ENCODE measurements at regions not wholly inside any gene's neighbourhood (a gene's known extent, or its start where the extent isn't known, plus 50 kb on each side); places are given as distances from the start of the nearest gene placed in this dataset.

DNA sequence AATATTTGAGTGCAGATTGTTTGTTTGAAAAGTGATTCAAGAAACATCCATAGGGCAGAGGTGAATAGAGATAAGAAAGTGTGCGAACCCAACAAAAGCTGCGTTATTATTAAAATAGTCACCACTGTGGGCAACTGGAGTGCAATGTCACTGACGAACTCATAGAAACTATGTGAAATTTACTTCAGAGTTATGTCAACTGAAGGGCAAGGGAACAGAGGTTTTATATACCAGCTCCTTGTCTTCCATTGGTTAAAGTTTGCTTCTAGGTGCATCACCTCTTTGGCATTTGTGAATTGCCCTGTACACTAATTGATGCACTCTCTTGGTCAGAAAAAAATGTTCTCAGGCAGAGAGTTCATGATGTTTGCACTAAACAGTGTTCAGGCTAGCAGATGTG, 110.5 kb upstream of the NYAP2 start:
- CTCF ChIA-PET: no interaction called here
- Histone ChIP-seq H3K27ac (ENCODE audit: insufficient read depth in 1 of 2, low read depth in 1 of 2, low read length in 2 of 2, poor library complexity in 1 of 2, severe bottlenecking in 2 of 2) (no peak overlapping the region), H3K27me3 (replicated peaks in 2 of 5; ENCODE audit: control insufficient read depth in 4 of 5, insufficient read depth in 5 of 5, low read length in 4 of 5) (peaks cover 0 to 2% (median 0%) of the 10 kb centered on the region in 5 experiments), H3K4me3 (ENCODE audit: control insufficient read depth in 1 of 7, extremely low read depth in 1 of 7, insufficient read depth in 4 of 7, low read depth in 2 of 7, low read length in 6 of 7) (no peak overlapping the region), H3K36me3 (ENCODE audit: control insufficient read depth in 4 of 4, insufficient read depth in 4 of 4, low read length in 3 of 4) (no peaks in the 10 kb centered on the region), H3K4me1 (ENCODE audit: control extremely low read depth in 1 of 4, control insufficient read depth in 4 of 4, insufficient read depth in 4 of 4, low read length in 3 of 4) (no peaks in the 10 kb centered on the region), H3K9me3 (ENCODE audit: control extremely low read depth in 1 of 5, control insufficient read depth in 4 of 5, insufficient read depth in 2 of 5, low read depth in 1 of 5, low read length in 4 of 5) (no peaks in the 10 kb centered on the region)
- no peak for DNase-seq
- 100% methylated on average over 3 of the region's 3 CpGs for WGBS (ENCODE audit: insufficient coverage)
- POLR2A ChIA-PET: no interaction called here

DNA sequence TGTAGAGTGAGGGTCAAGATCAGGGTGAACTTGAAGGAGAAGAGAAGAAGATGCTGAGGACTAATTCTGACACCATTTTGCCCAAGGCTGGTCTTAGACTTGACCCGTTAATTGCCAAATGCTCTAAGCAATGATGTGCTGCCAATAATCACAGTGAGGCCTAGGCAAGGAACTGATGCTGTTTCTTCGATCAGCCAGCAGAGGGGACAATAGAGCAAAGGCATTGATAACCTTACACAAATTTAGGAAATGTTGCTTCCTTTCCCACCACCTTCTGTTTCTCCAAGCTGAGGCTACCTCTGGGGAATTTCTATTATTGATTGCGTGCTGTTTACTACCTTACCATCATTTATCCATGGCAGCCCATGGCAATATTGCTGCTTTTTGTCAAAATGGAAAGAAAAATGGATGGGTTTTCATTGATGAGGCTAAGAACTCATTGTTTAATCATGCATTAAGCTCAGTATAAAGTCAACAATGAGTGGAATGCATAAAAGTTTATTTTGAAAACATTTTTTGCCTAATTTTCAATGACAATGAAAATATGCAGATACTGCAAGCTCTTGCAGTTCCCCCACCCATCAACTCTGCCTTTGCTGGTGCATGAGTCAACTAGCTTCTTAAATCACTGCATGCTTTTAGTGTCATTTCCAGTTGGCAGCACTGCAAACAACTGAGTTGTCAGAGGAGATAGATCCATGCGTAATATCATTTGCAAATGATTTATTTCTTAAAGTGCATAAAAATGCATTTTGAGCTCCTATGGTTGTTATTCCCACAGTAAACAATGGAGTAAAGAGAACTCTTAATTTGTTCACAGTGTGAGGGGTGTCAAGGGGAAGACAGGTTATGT, 116.4 kb upstream of the NYAP2 start:
- ChIA-PET CTCF (interaction anchor here (0.7 to 3.4 kb wide), 10 partner anchors 10 to 382 kb away, joined by 3 to 21 read pairs (median 4); no protein-coding TSS in a partner anchor), POLR2A (no interaction called here)
- Histone ChIP-seq H3K36me3 (ENCODE audit: control insufficient read depth in 4 of 4, insufficient read depth in 4 of 4, low read length in 3 of 4) (no peaks in the 10 kb centered on the region), H3K27ac (ENCODE audit: insufficient read depth in 1 of 2, low read depth in 1 of 2, low read length in 2 of 2, poor library complexity in 1 of 2, severe bottlenecking in 2 of 2) (no peak overlapping the region), H3K4me1 (ENCODE audit: control extremely low read depth in 1 of 4, control insufficient read depth in 4 of 4, insufficient read depth in 4 of 4, low read length in 3 of 4) (no peaks in the 10 kb centered on the region), H3K9me3 (ENCODE audit: control extremely low read depth in 1 of 5, control insufficient read depth in 4 of 5, insufficient read depth in 2 of 5, low read depth in 1 of 5, low read length in 4 of 5) (no peaks in the 10 kb centered on the region), H3K27me3 (replicated peaks in 2 of 5; ENCODE audit: control insufficient read depth in 4 of 5, insufficient read depth in 5 of 5, low read length in 4 of 5) (peaks cover 0 to 4% (median 0%) of the 10 kb centered on the region in 5 experiments), H3K4me3 (ENCODE audit: control insufficient read depth in 1 of 7, extremely low read depth in 1 of 7, insufficient read depth in 4 of 7, low read depth in 2 of 7, low read length in 6 of 7) (no peak overlapping the region)
- DNase-seq: peak; percentile 12 to 40 (median 34)
- 53% methylated on average over 3 of the region's 4 CpGs for WGBS (ENCODE audit: insufficient coverage)

- no peak overlapping the region for H3K4me3 ChIP-seq (ENCODE audit: control insufficient read depth in 1 of 7, extremely low read depth in 1 of 7, insufficient read depth in 4 of 7, low read depth in 2 of 7, low read length in 6 of 7)
- H3K9me3 ChIP-seq (ENCODE audit: control extremely low read depth in 1 of 5, control insufficient read depth in 4 of 5, insufficient read depth in 2 of 5, low read depth in 1 of 5, low read length in 4 of 5): peaks cover 0 to 3% (median 1%) of the 10 kb centered on the region in 5 experiments
- H3K27ac ChIP-seq (ENCODE audit: insufficient read depth in 1 of 2, low read depth in 1 of 2, low read length in 2 of 2, poor library complexity in 1 of 2, severe bottlenecking in 2 of 2): no peak overlapping the region
- H3K27me3 ChIP-seq (replicated peaks in 2 of 5; ENCODE audit: control insufficient read depth in 4 of 5, insufficient read depth in 5 of 5, low read length in 4 of 5): peaks cover 0 to 4% (median 0%) of the 10 kb centered on the region in 5 experiments
- 100% methylated on average over 3 of the region's 3 CpGs for WGBS (ENCODE audit: insufficient coverage)
- ChIA-PET POLR2A (no interaction called here), CTCF (no interaction called here)
- no peaks in the 10 kb centered on the region for H3K4me1 ChIP-seq (ENCODE audit: control extremely low read depth in 1 of 4, control insufficient read depth in 4 of 4, insufficient read depth in 4 of 4, low read length in 3 of 4)
- DNase-seq: no peak
- no peaks in the 10 kb centered on the region for H3K36me3 ChIP-seq (ENCODE audit: control insufficient read depth in 4 of 4, insufficient read depth in 4 of 4, low read length in 3 of 4)
Observed at GRCh38 chr2:225276207-225276606, 123.3 kb upstream of the NYAP2 start.

- Histone ChIP-seq H3K4me3 (ENCODE audit: control insufficient read depth in 1 of 7, extremely low read depth in 1 of 7, insufficient read depth in 4 of 7, low read depth in 2 of 7, low read length in 6 of 7) (no peak overlapping the region), H3K36me3 (ENCODE audit: control insufficient read depth in 4 of 4, insufficient read depth in 4 of 4, low read length in 3 of 4) (no peaks in the 10 kb centered on the region), H3K27ac (ENCODE audit: insufficient read depth in 1 of 2, low read depth in 1 of 2, low read length in 2 of 2, poor library complexity in 1 of 2, severe bottlenecking in 2 of 2) (no peak overlapping the region), H3K27me3 (replicated peaks in 2 of 5; ENCODE audit: control insufficient read depth in 4 of 5, insufficient read depth in 5 of 5, low read length in 4 of 5) (peaks cover 0 to 3% (median 0%) of the 10 kb centered on the region in 5 experiments), H3K9me3 (ENCODE audit: control extremely low read depth in 1 of 5, control insufficient read depth in 4 of 5, insufficient read depth in 2 of 5, low read depth in 1 of 5, low read length in 4 of 5) (peaks cover 0 to 3% (median 1%) of the 10 kb centered on the region in 5 experiments), H3K4me1 (ENCODE audit: control extremely low read depth in 1 of 4, control insufficient read depth in 4 of 4, insufficient read depth in 4 of 4, low read length in 3 of 4) (no peaks in the 10 kb centered on the region)
- DNase-seq: no peak
- ChIA-PET POLR2A (no interaction called here), CTCF (no interaction called here)
Observed at GRCh38 chr2:225275443-225275842, 124.1 kb upstream of the NYAP2 start.

GRCh38 chr2:225274751-225275150, 124.8 kb upstream of the NYAP2 start:
- Histone ChIP-seq H3K4me1 (ENCODE audit: control extremely low read depth in 1 of 4, control insufficient read depth in 4 of 4, insufficient read depth in 4 of 4, low read length in 3 of 4) (no peaks in the 10 kb centered on the region), H3K4me3 (ENCODE audit: control insufficient read depth in 1 of 7, extremely low read depth in 1 of 7, insufficient read depth in 4 of 7, low read depth in 2 of 7, low read length in 6 of 7) (no peak overlapping the region), H3K36me3 (ENCODE audit: control insufficient read depth in 4 of 4, insufficient read depth in 4 of 4, low read length in 3 of 4) (no peaks in the 10 kb centered on the region), H3K27me3 (replicated peaks in 2 of 5; ENCODE audit: control insufficient read depth in 4 of 5, insufficient read depth in 5 of 5, low read length in 4 of 5) (no peaks in the 10 kb centered on the region), H3K9me3 (ENCODE audit: control extremely low read depth in 1 of 5, control insufficient read depth in 4 of 5, insufficient read depth in 2 of 5, low read depth in 1 of 5, low read length in 4 of 5) (peaks cover 0 to 3% (median 1%) of the 10 kb centered on the region in 5 experiments), H3K27ac (ENCODE audit: insufficient read depth in 1 of 2, low read depth in 1 of 2, low read length in 2 of 2, poor library complexity in 1 of 2, severe bottlenecking in 2 of 2) (no peak overlapping the region)
- WGBS (ENCODE audit: insufficient coverage): 20% methylated on average over 1 of the region's 1 CpG
- CTCF ChIA-PET: no interaction called here
- DNase-seq: peak in 2 of 3 donors; percentile 1 to 12
- POLR2A ChIA-PET: no interaction called here

GRCh38 chr2:225272173-225272572, 127.3 kb upstream of the NYAP2 start:
- DNase-seq: no peak
- Histone ChIP-seq H3K4me1 (ENCODE audit: control extremely low read depth in 1 of 4, control insufficient read depth in 4 of 4, insufficient read depth in 4 of 4, low read length in 3 of 4) (no peaks in the 10 kb centered on the region), H3K36me3 (ENCODE audit: control insufficient read depth in 4 of 4, insufficient read depth in 4 of 4, low read length in 3 of 4) (no peaks in the 10 kb centered on the region), H3K4me3 (ENCODE audit: control insufficient read depth in 1 of 7, extremely low read depth in 1 of 7, insufficient read depth in 4 of 7, low read depth in 2 of 7, low read length in 6 of 7) (no peak overlapping the region), H3K27me3 (replicated peaks in 2 of 5; ENCODE audit: control insufficient read depth in 4 of 5, insufficient read depth in 5 of 5, low read length in 4 of 5) (no peaks in the 10 kb centered on the region), H3K9me3 (ENCODE audit: control extremely low read depth in 1 of 5, control insufficient read depth in 4 of 5, insufficient read depth in 2 of 5, low read depth in 1 of 5, low read length in 4 of 5) (peaks cover 0 to 3% (median 1%) of the 10 kb centered on the region in 5 experiments), H3K27ac (ENCODE audit: insufficient read depth in 1 of 2, low read depth in 1 of 2, low read length in 2 of 2, poor library complexity in 1 of 2, severe bottlenecking in 2 of 2) (no peak overlapping the region)
- CTCF ChIA-PET: no interaction called here
- POLR2A ChIA-PET: no interaction called here

DNA sequence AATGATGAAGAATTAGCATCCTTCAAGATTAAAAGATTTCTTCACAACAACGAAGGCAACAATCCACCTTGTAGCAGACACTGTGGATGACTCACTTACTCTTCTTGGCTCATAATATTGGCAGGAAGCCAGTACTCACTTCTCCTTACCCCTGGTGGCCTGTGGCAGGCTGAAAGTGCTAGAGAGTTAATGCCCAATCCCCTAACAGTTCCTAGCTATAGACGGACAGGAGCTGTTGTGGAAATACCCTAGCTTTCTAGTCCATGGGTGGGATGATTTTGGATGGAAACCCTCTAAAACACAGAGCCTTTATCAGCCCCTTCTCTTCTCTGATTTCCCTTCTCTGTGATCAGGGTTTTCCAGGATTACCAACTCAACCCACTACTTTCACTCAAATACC, 128.6 kb upstream of the NYAP2 start:
- Histone ChIP-seq H3K4me3 (ENCODE audit: control insufficient read depth in 1 of 7, extremely low read depth in 1 of 7, insufficient read depth in 4 of 7, low read depth in 2 of 7, low read length in 6 of 7) (no peak overlapping the region), H3K27ac (ENCODE audit: insufficient read depth in 1 of 2, low read depth in 1 of 2, low read length in 2 of 2, poor library complexity in 1 of 2, severe bottlenecking in 2 of 2) (no peak overlapping the region), H3K9me3 (ENCODE audit: control extremely low read depth in 1 of 5, control insufficient read depth in 4 of 5, insufficient read depth in 2 of 5, low read depth in 1 of 5, low read length in 4 of 5) (no peaks in the 10 kb centered on the region), H3K27me3 (replicated peaks in 2 of 5; ENCODE audit: control insufficient read depth in 4 of 5, insufficient read depth in 5 of 5, low read length in 4 of 5) (no peaks in the 10 kb centered on the region), H3K4me1 (ENCODE audit: control extremely low read depth in 1 of 4, control insufficient read depth in 4 of 4, insufficient read depth in 4 of 4, low read length in 3 of 4) (no peaks in the 10 kb centered on the region), H3K36me3 (ENCODE audit: control insufficient read depth in 4 of 4, insufficient read depth in 4 of 4, low read length in 3 of 4) (no peaks in the 10 kb centered on the region)
- 50% methylated on average over 2 of the region's 2 CpGs for WGBS (ENCODE audit: insufficient coverage)
- POLR2A ChIA-PET: no interaction called here
- peak; percentile 56 to 86 (median 84) for DNase-seq
- CTCF ChIA-PET: interaction anchor here (1.1 kb wide), 1 partner anchor 11 kb away, joined by 3 read pairs; no protein-coding TSS in a partner anchor
